ENCODE measurements at regions not wholly inside any gene's neighbourhood (a gene's known extent, or its start where the extent isn't known, plus 50 kb on each side); places are given as distances from the start of the nearest gene placed in this dataset.

- Mint-ChIP-seq H3K4me1 (no peaks in the 10 kb centered on the region), H3K36me3 (no peaks in the 10 kb centered on the region), H3K9me3 (no peaks in the 10 kb centered on the region), H3K4me3 (no peak overlapping the region), H3K27ac (no peak overlapping the region), H3K27me3 (peaks cover 9% of the 10 kb centered on the region)
- ATAC-seq = no peak
These were observed 338.4 kb upstream of the SMARCA2 start for GRCh38 chr9:1676771-1677170.

GRCh38 chr9:1683951-1684350, 331.2 kb upstream of the SMARCA2 start:
- Mint-ChIP-seq H3K4me1 (no peaks in the 10 kb centered on the region), H3K9me3 (no peaks in the 10 kb centered on the region), H3K36me3 (no peaks in the 10 kb centered on the region), H3K4me3 (no peak overlapping the region), H3K27ac (no peak overlapping the region), H3K27me3 (peaks cover 58% of the 10 kb centered on the region)
- no peak for ATAC-seq

- Mint-ChIP-seq H3K9me3 (no peaks in the 10 kb centered on the region), H3K27ac (no peak overlapping the region), H3K4me1 (no peaks in the 10 kb centered on the region), H3K27me3 (peaks cover 19% of the 10 kb centered on the region), H3K36me3 (no peaks in the 10 kb centered on the region), H3K4me3 (no peak overlapping the region)
- ATAC-seq = no peak
These were observed 316.2 kb upstream of the SMARCA2 start for GRCh38 chr9:1698991-1699390.

- no peak for ATAC-seq
- Mint-ChIP-seq H3K9me3 (no peaks in the 10 kb centered on the region), H3K27ac (no peak overlapping the region), H3K4me1 (no peaks in the 10 kb centered on the region), H3K36me3 (no peaks in the 10 kb centered on the region), H3K27me3 (peaks cover 21% of the 10 kb centered on the region), H3K4me3 (no peak overlapping the region)
These were observed 314.0 kb upstream of the SMARCA2 start for GRCh38 chr9:1701113-1701512.

- Mint-ChIP-seq H3K4me3 (no peak overlapping the region), H3K27ac (no peak overlapping the region), H3K36me3 (no peaks in the 10 kb centered on the region), H3K9me3 (no peaks in the 10 kb centered on the region), H3K4me1 (no peaks in the 10 kb centered on the region), H3K27me3 (peaks cover 21% of the 10 kb centered on the region)
- ATAC-seq = no peak
These were observed 312.4 kb upstream of the SMARCA2 start for GRCh38 chr9:1702701-1703100.

- no peaks in the 10 kb centered on the region for H3K36me3 Mint-ChIP-seq
- H3K4me3 Mint-ChIP-seq = no peak overlapping the region
- H3K4me1 Mint-ChIP-seq = no peaks in the 10 kb centered on the region
- no peak for ATAC-seq
- no peaks in the 10 kb centered on the region for H3K9me3 Mint-ChIP-seq
- no peak overlapping the region for H3K27ac Mint-ChIP-seq
- peaks cover 21% of the 10 kb centered on the region for H3K27me3 Mint-ChIP-seq
These were observed 307.9 kb upstream of the SMARCA2 start for GRCh38 chr9:1707291-1707690.

GRCh38 chr9:1708219-1708618, 306.9 kb upstream of the SMARCA2 start:
- Mint-ChIP-seq H3K27me3 (peaks cover 25% of the 10 kb centered on the region), H3K4me3 (no peak overlapping the region), H3K9me3 (no peaks in the 10 kb centered on the region), H3K36me3 (no peaks in the 10 kb centered on the region), H3K4me1 (no peaks in the 10 kb centered on the region), H3K27ac (no peak overlapping the region)
- no peak for ATAC-seq

- Mint-ChIP-seq H3K4me1 (no peaks in the 10 kb centered on the region), H3K27me3 (peaks cover 20% of the 10 kb centered on the region), H3K9me3 (no peaks in the 10 kb centered on the region), H3K27ac (no peak overlapping the region), H3K4me3 (no peak overlapping the region), H3K36me3 (no peaks in the 10 kb centered on the region)
- no peak for ATAC-seq
These were observed 305.8 kb upstream of the SMARCA2 start for GRCh38 chr9:1709347-1709746.

- Mint-ChIP-seq H3K4me3 (no peak overlapping the region), H3K27me3 (peaks cover 30% of the 10 kb centered on the region), H3K27ac (no peak overlapping the region), H3K36me3 (no peaks in the 10 kb centered on the region), H3K9me3 (no peaks in the 10 kb centered on the region), H3K4me1 (no peaks in the 10 kb centered on the region)
- ATAC-seq = no peak
These were observed 302.2 kb upstream of the SMARCA2 start for GRCh38 chr9:1712861-1713450.

- no peaks in the 10 kb centered on the region for H3K4me1 Mint-ChIP-seq
- H3K27ac Mint-ChIP-seq = no peak overlapping the region
- H3K9me3 Mint-ChIP-seq = peaks cover 5% of the 10 kb centered on the region
- H3K27me3 Mint-ChIP-seq = peaks cover 37% of the 10 kb centered on the region
- H3K4me3 Mint-ChIP-seq = no peak overlapping the region
- H3K36me3 Mint-ChIP-seq = no peaks in the 10 kb centered on the region
- ATAC-seq = no peak
These were observed 301.3 kb upstream of the SMARCA2 start for GRCh38 chr9:1713841-1714240.

- no peak for ATAC-seq
- Mint-ChIP-seq H3K27ac (no peak overlapping the region), H3K36me3 (no peaks in the 10 kb centered on the region), H3K27me3 (peaks cover 24% of the 10 kb centered on the region), H3K9me3 (peaks cover 8% of the 10 kb centered on the region), H3K4me3 (no peak overlapping the region), H3K4me1 (no peaks in the 10 kb centered on the region)
These were observed 297.3 kb upstream of the SMARCA2 start for GRCh38 chr9:1717882-1718281.

GRCh38 chr9:1718836-1719235, 296.3 kb upstream of the SMARCA2 start:
- peaks cover 24% of the 10 kb centered on the region for H3K27me3 Mint-ChIP-seq
- ATAC-seq = no peak

GRCh38 chr9:1721196-1721595, 294.0 kb upstream of the SMARCA2 start:
- no peak for ATAC-seq
- Mint-ChIP-seq H3K27ac (no peak overlapping the region), H3K36me3 (no peaks in the 10 kb centered on the region), H3K4me1 (no peaks in the 10 kb centered on the region), H3K4me3 (no peak overlapping the region), H3K27me3 (peaks cover 11% of the 10 kb centered on the region), H3K9me3 (peaks cover 8% of the 10 kb centered on the region)

More at GRCh38 chr9:1718836-1719235, 296.3 kb upstream of the SMARCA2 start:
- H3K4me3 Mint-ChIP-seq = no peak overlapping the region
- H3K27ac Mint-ChIP-seq = no peak overlapping the region
- H3K36me3 Mint-ChIP-seq = no peaks in the 10 kb centered on the region
- peaks cover 8% of the 10 kb centered on the region for H3K9me3 Mint-ChIP-seq
- H3K4me1 Mint-ChIP-seq = no peaks in the 10 kb centered on the region

GRCh38 chr9:1722404-1722803, 292.7 kb upstream of the SMARCA2 start:
- no peak overlapping the region for H3K27ac Mint-ChIP-seq
- ATAC-seq = peak; percentile 49
- no peaks in the 10 kb centered on the region for H3K36me3 Mint-ChIP-seq
- peaks cover 8% of the 10 kb centered on the region for H3K9me3 Mint-ChIP-seq
- H3K4me3 Mint-ChIP-seq = no peak overlapping the region
- no peaks in the 10 kb centered on the region for H3K4me1 Mint-ChIP-seq
- peaks cover 11% of the 10 kb centered on the region for H3K27me3 Mint-ChIP-seq

GRCh38 chr9:1723522-1724015, 291.6 kb upstream of the SMARCA2 start:
- Mint-ChIP-seq H3K27me3 (peaks cover 7% of the 10 kb centered on the region), H3K4me3 (no peak overlapping the region), H3K9me3 (peaks cover 6% of the 10 kb centered on the region), H3K36me3 (no peaks in the 10 kb centered on the region), H3K27ac (no peak overlapping the region), H3K4me1 (no peaks in the 10 kb centered on the region)
- no peak for ATAC-seq

- H3K36me3 Mint-ChIP-seq = no peaks in the 10 kb centered on the region
- H3K4me1 Mint-ChIP-seq = no peaks in the 10 kb centered on the region
- no peak overlapping the region for H3K4me3 Mint-ChIP-seq
- H3K9me3 Mint-ChIP-seq = no peaks in the 10 kb centered on the region
- peaks cover 18% of the 10 kb centered on the region for H3K27me3 Mint-ChIP-seq
- H3K27ac Mint-ChIP-seq = no peak overlapping the region
- peak; percentile 55 for ATAC-seq
These were observed 288.0 kb upstream of the SMARCA2 start for GRCh38 chr9:1726993-1727759.
